ENCODE measurements at regions not wholly inside any gene's neighbourhood (a gene's known extent, or its start where the extent isn't known, plus 50 kb on each side); places are given as distances from the start of the nearest gene placed in this dataset.

- ATAC-seq = no peak
- Histone ChIP-seq H3K9me3 (no peaks in the 10 kb centered on the region), H3K36me3 (no peaks in the 10 kb centered on the region), H3K27ac (no peak overlapping the region), H3K27me3 (peaks cover 92% of the 10 kb centered on the region), H3K4me1 (peaks cover 0 to 28% (median 4%) of the 10 kb centered on the region in 3 donors), H3K4me3 (no peak overlapping the region)
- no CpG with 5 or more reads among the region's 7 CpGs for WGBS, 2 donors (ENCODE audit: low coverage in 1 of 2)
- TF ChIP-seq POLR2A (IDR thresholded peaks at IDR 0.05) = no peak
- no peak for TF ChIP-seq EP300 (IDR thresholded peaks at IDR 0.05)
- no peak for TF ChIP-seq POLR2AphosphoS5 (IDR thresholded peaks at IDR 0.05)
- no peak for TF ChIP-seq CTCF (IDR thresholded peaks at IDR 0.05)
Observed at GRCh38 chr9:135344523-135344901, 135.1 kb upstream of the PPP1R26 start.

- no peak for TF ChIP-seq POLR2A (IDR thresholded peaks at IDR 0.05)
- H3K9me3 ChIP-seq = no peaks in the 10 kb centered on the region
- no peak overlapping the region for H3K4me3 ChIP-seq
- peaks cover 0 to 23% (median 4%) of the 10 kb centered on the region in 3 donors for H3K4me1 ChIP-seq
- ATAC-seq = no peak
- no peaks in the 10 kb centered on the region for H3K36me3 ChIP-seq
- peaks cover 94% of the 10 kb centered on the region for H3K27me3 ChIP-seq
- 40% methylated on average over 1 to 2 of the region's 19 CpGs for WGBS, 2 donors (ENCODE audit: low coverage in 1 of 2)
- no peak overlapping the region for H3K27ac ChIP-seq
Observed at GRCh38 chr9:135344915-135345500, 134.6 kb upstream of the PPP1R26 start.

DNA sequence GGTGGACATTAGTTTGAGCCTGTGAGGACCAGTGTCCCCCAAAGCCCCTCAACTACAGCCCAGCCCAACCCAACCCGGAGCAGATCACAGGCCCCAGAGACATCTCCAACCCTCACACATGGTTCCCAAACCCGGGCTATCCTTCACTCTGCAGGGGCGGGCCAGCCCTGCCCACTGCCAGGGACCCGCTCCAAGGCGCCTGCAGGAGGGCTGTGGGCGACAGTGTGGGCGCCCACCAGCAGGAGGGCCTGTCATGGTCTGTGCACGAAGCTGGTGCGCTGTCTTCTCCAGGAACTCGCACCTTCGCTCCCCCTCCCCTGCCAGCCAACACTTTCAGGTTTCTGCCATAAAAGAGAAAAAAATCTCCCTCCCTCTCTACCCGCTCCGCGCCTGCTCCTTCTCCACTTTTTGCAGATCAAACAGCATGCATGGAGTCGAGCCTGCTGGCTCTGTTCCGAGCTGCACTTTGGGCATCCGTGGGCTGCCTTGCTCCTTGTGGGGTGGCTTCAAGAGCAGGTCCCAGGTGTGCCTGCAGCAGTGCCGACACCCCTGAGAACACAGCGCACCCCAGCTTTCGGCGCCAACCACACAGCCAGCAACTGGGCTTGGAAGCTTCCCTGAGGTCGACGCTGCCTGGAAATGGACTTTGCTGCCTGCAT, 133.7 kb upstream of the PPP1R26 start:
- WGBS, 2 donors (ENCODE audit: low coverage in 1 of 2) = 50 to 76% methylated on average over 6 to 12 of the region's 23 CpGs
- no peak for ATAC-seq
- H3K9me3 ChIP-seq = no peaks in the 10 kb centered on the region
- no peak overlapping the region for H3K4me3 ChIP-seq
- H3K36me3 ChIP-seq = no peaks in the 10 kb centered on the region
- H3K27ac ChIP-seq = no peak overlapping the region
- no peak for TF ChIP-seq CTCF (IDR thresholded peaks at IDR 0.05)
- no peak for TF ChIP-seq POLR2AphosphoS5 (IDR thresholded peaks at IDR 0.05)
- TF ChIP-seq POLR2A (IDR thresholded peaks at IDR 0.05) = no peak
- TF ChIP-seq EP300 (IDR thresholded peaks at IDR 0.05) = no peak
- peaks cover 0 to 14% (median under 1%) of the 10 kb centered on the region in 3 donors for H3K4me1 ChIP-seq
- H3K27me3 ChIP-seq = peaks cover 99% of the 10 kb centered on the region

DNA sequence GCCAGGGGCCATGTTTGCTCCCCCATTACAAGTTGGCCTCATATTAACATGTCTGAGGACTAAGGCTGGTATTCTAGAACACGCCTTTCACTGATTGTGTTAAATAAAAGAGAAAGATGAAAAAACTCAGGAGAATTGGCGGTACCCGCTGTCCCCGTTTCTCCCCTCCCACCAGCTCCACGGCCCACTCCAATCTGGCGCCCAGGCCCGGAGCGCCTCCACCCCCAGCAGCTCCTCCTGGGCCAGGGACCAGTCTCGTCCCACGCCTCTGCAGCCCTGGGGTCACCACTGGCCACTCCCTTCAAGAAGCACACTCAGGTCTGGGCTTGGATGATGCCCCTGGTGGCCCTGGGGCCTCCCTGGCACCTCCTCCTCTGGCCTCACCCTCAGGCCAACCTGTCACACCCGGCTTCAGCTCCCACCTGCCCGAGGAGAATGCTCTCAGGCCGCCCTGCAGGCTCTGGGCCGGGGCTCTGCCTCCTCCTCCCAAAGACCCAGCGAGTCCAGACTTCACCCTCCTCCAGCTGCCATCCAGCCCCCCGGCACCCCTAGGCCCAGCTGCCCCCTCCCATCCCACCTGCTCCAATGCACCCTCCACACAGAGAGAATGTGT, 133.0 kb upstream of the PPP1R26 start:
- Histone ChIP-seq H3K27ac (no peak overlapping the region), H3K36me3 (no peaks in the 10 kb centered on the region), H3K9me3 (no peaks in the 10 kb centered on the region), H3K4me3 (no peak overlapping the region), H3K27me3 (peaks cover 100% of the 10 kb centered on the region), H3K4me1 (peaks cover 0 to 8% (median 0%) of the 10 kb centered on the region in 3 donors)
- WGBS, 2 donors (ENCODE audit: low coverage in 1 of 2) = 69 to 90% methylated on average over 6 to 8 of the region's 16 CpGs
- ATAC-seq = no peak
- TF ChIP-seq EP300 (IDR thresholded peaks at IDR 0.05) (no peak), CTCF (IDR thresholded peaks at IDR 0.05) (no peak), POLR2AphosphoS5 (IDR thresholded peaks at IDR 0.05) (no peak)

GRCh38 chr9:135347461-135347860, 132.1 kb upstream of the PPP1R26 start:
- TF ChIP-seq POLR2A (IDR thresholded peaks at IDR 0.05) (no peak), CTCF (IDR thresholded peaks at IDR 0.05) (no peak), EP300 (IDR thresholded peaks at IDR 0.05) (no peak), POLR2AphosphoS5 (IDR thresholded peaks at IDR 0.05) (no peak)

More at GRCh38 chr9:135347461-135347860, 132.1 kb upstream of the PPP1R26 start:
- Histone ChIP-seq H3K36me3 (no peaks in the 10 kb centered on the region), H3K27me3 (peaks cover 100% of the 10 kb centered on the region), H3K27ac (no peak overlapping the region), H3K4me3 (no peak overlapping the region), H3K4me1 (peaks cover 0 to 6% (median 0%) of the 10 kb centered on the region in 3 donors), H3K9me3 (no peaks in the 10 kb centered on the region)
- no peak for ATAC-seq
- 42 to 45% methylated on average over 2 to 5 of the region's 14 CpGs for WGBS, 2 donors (ENCODE audit: low coverage in 1 of 2)
